ENCODE measurements at regions not wholly inside any gene's neighbourhood (a gene's known extent, or its start where the extent isn't known, plus 50 kb on each side); places are given as distances from the start of the nearest gene placed in this dataset.
A peak's percentile ranks its signal among the peaks of the same experiment; 100 is the strongest.

DNA sequence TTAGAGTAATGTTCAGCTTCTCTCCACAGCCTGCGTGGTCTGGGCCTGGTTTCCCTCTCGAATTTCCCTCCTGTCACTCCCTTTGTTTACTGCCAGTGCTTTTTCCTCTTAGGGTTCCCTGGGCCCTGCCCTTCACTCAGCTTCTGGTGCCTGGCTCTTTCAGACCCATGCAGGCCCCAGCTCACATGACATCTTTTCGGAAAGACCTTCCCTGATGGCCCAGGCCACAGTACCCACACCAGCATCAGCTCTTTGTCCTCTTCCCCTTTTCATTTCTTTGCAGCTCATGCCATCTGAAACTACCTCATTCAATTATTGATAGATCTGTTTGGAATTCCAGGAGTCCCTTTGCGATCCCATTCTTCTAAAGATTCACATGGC, 68.1 kb upstream of the ABL1 start:
- Histone ChIP-seq H3K4me3 (no peak overlapping the region), H3K36me3 (no peaks in the 10 kb centered on the region), H3K27ac (peak overlapping the region in 2 of 8 donors; percentile 30 to 41), H3K27me3 (replicated peaks in 1 of 7) (no peaks in the 10 kb centered on the region), H3K4me1 (peaks cover 18 to 86% (median 56%) of the 10 kb centered on the region in 6 donors), H3K9me3 (no peaks in the 10 kb centered on the region)
- no peak for DNase-seq
- TF ChIP-seq CTCF (IDR thresholded peaks at IDR 0.05 in 8 of 11, conservative IDR thresholded peaks at IDR 0.05 in 3 of 11) (no peak), POLR2A (IDR thresholded peaks at IDR 0.05) (no peak), POLR2AphosphoS5 (IDR thresholded peaks at IDR 0.05) (no peak)
- intact Hi-C loops (cut with DNase I; ENCODE audit: low total_unique reads), result no loop called here
- 45 to 61% (median 55%) methylated on average over 4 of the region's 4 CpGs for WGBS, 5 donors

DNA sequence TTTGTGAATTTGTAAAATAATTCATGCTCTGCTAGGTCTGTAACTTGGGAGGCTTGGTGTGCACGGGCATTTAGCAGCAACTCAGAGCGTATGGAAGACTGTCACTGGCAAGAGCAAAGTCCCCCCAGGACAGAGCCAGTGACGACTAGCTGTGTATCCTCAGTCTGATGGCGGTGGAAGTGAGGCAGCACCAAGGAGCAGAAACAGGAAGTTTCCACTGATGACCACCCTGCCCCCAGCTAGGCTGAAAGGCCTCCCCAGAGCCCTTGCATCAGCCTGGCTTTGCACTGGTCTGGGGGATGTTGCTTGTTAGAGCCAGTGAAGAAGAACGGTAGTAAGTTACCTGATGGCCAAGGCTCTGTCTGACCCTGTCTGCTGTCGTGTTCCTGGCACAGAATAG, 66.8 kb upstream of the ABL1 start:
- 38 to 63% (median 44%) methylated on average over 6 of the region's 6 CpGs for WGBS, 5 donors

DNA sequence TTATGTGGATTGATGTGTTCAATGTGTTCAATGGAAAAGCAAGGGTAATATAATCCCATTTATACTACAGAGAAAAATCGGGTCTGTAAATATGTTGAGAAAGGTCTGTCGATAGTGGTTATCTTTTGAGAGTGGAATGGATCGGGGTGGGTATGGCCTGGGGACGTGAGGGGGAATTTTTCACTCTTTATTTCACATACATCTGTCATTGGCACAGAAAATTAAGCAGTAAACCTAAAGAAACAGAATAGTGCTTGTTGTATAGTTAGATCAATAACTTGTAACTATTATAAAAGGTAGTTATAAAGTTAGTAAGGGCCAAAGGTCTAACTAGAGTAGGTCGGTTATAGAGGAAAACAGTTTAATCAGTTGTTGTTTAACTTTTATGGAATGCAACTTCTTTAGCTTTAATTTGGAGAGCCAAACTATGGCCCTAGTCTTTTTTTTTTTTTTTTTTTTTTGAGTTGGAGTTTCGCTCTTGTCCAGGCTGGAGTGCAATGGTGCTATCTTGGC, 66.1 kb upstream of the ABL1 start:
- WGBS, 5 donors, result 89 to 96% (median 92%) methylated on average over 6 of the region's 6 CpGs
- Histone ChIP-seq H3K9me3 (no peaks in the 10 kb centered on the region), H3K4me1 (peaks cover 18 to 66% (median 44%) of the 10 kb centered on the region in 6 donors), H3K36me3 (no peaks in the 10 kb centered on the region), H3K27me3 (replicated peaks in 1 of 7) (no peaks in the 10 kb centered on the region), H3K27ac (no peak overlapping the region), H3K4me3 (no peak overlapping the region)
- intact Hi-C loops (cut with DNase I; ENCODE audit: low total_unique reads), result no loop called here
- TF ChIP-seq POLR2A (IDR thresholded peaks at IDR 0.05) (no peak), CTCF (IDR thresholded peaks at IDR 0.05 in 8 of 11, conservative IDR thresholded peaks at IDR 0.05 in 3 of 11) (no peak), POLR2AphosphoS5 (IDR thresholded peaks at IDR 0.05) (no peak)
- no peak for DNase-seq

More for the DNA sequence above, 66.8 kb upstream of the ABL1 start:
- Histone ChIP-seq H3K27me3 (replicated peaks in 1 of 7) (no peaks in the 10 kb centered on the region), H3K4me3 (no peak overlapping the region), H3K4me1 (peaks cover 18 to 73% (median 47%) of the 10 kb centered on the region in 6 donors), H3K9me3 (no peaks in the 10 kb centered on the region), H3K36me3 (no peaks in the 10 kb centered on the region), H3K27ac (peak overlapping the region in 2 of 8 donors; percentile 9 to 11)
- no peak for DNase-seq
- no peak for TF ChIP-seq POLR2AphosphoS5 (IDR thresholded peaks at IDR 0.05)
- TF ChIP-seq POLR2A (IDR thresholded peaks at IDR 0.05), result no peak
- no peak for TF ChIP-seq CTCF (IDR thresholded peaks at IDR 0.05 in 8 of 11, conservative IDR thresholded peaks at IDR 0.05 in 3 of 11)
- intact Hi-C loops (cut with DNase I; ENCODE audit: low total_unique reads), result no loop called here

- H3K27ac ChIP-seq, result no peak overlapping the region
- intact Hi-C loops (cut with DNase I; ENCODE audit: low total_unique reads), result loop anchor here (5.0 kb wide), 1 partner anchor 92 kb away; no protein-coding TSS in a partner anchor
- 64 to 96% (median 84%) methylated on average over 3 of the region's 3 CpGs for WGBS, 5 donors
- H3K36me3 ChIP-seq, result no peaks in the 10 kb centered on the region
- peaks cover 16 to 66% (median 45%) of the 10 kb centered on the region in 6 donors for H3K4me1 ChIP-seq
- no peaks in the 10 kb centered on the region for H3K9me3 ChIP-seq
- TF ChIP-seq CTCF (IDR thresholded peaks at IDR 0.05 in 8 of 11, conservative IDR thresholded peaks at IDR 0.05 in 3 of 11) (no peak), POLR2A (IDR thresholded peaks at IDR 0.05) (no peak), POLR2AphosphoS5 (IDR thresholded peaks at IDR 0.05) (no peak)
- DNase-seq, result no peak
- no peaks in the 10 kb centered on the region for H3K27me3 ChIP-seq (replicated peaks in 1 of 7)
- H3K4me3 ChIP-seq, result no peak overlapping the region
Measured at GRCh38 chr9:130770093-130770492, 65.0 kb upstream of the ABL1 start.
